Muscle layer of duodenum (tissue), 2 donors: ENCODE measurements at regions not wholly inside any gene's neighbourhood (a gene's known extent, or its start where the extent isn't known, plus 50 kb on each side); places are given as distances from the start of the nearest gene placed in this dataset.

ENCODE experiments used
- H3K27ac ChIP-seq: one replicate; pipeline ENCODE4 v1.7.0; 2013; ENCODE audit warnings: mild to moderate bottlenecking, low read length
- H3K27me3 ChIP-seq: one replicate; pipeline ENCODE4 v1.7.0; 2013; ENCODE audit warnings: low read depth, mild to moderate bottlenecking, control low read depth, low read length
- H3K36me3 ChIP-seq, 2 donors: one replicate each; pipeline ENCODE4 v1.7.0; 2013; ENCODE audit warnings: low read length in 2 of 2, control low read depth in 1 of 2, mild to moderate bottlenecking in 1 of 2; ENCODE audit not compliant: insufficient read depth in 2 of 2, control insufficient read depth in 1 of 2
- H3K4me1 ChIP-seq, 2 donors: one replicate each; pipeline ENCODE4 v1.7.0; 2013; ENCODE audit warnings: low read length in 2 of 2, mild to moderate bottlenecking in 2 of 2, control low read depth in 1 of 2, moderate library complexity in 1 of 2; ENCODE audit not compliant: insufficient read depth in 2 of 2, control insufficient read depth in 1 of 2
- H3K4me3 ChIP-seq, 2 donors: one replicate each; pipeline ENCODE4 v1.7.0; 2013; ENCODE audit warnings: low read length in 2 of 2, low read depth in 1 of 2, mild to moderate bottlenecking in 1 of 2
- H3K9me3 ChIP-seq, 2 donors: one replicate each; pipeline ENCODE4 v1.7.0; 2013; ENCODE audit warnings: low read length in 2 of 2, control low read depth in 1 of 2, mild to moderate bottlenecking in 1 of 2; ENCODE audit not compliant: control insufficient read depth in 1 of 2
- donor health status: healthy.

- H3K9me3 ChIP-seq, result no peaks in the 10 kb centered on the region
- no peaks in the 10 kb centered on the region for H3K27me3 ChIP-seq
- no peak overlapping the region for H3K4me3 ChIP-seq
- no peaks in the 10 kb centered on the region for H3K36me3 ChIP-seq
- no peaks in the 10 kb centered on the region for H3K4me1 ChIP-seq
- H3K27ac ChIP-seq, result no peak overlapping the region
Observed at GRCh38 chrY:15326673-15327072, 802.3 kb downstream of the NLGN4Y start.

GRCh38 chrY:15328848-15329247 lies 804.5 kb downstream of the NLGN4Y start:
- Histone ChIP-seq H3K4me1 (no peaks in the 10 kb centered on the region), H3K4me3 (no peak overlapping the region), H3K36me3 (no peaks in the 10 kb centered on the region), H3K27ac (no peak overlapping the region), H3K27me3 (no peaks in the 10 kb centered on the region), H3K9me3 (no peaks in the 10 kb centered on the region)

GRCh38 chrY:15343522-15343921 lies 819.2 kb downstream of the NLGN4Y start:
- H3K9me3 ChIP-seq, result peaks cover 0 to 2% of the 10 kb centered on the region in 2 donors
- no peaks in the 10 kb centered on the region for H3K27me3 ChIP-seq
- H3K27ac ChIP-seq, result no peak overlapping the region
- no peaks in the 10 kb centered on the region for H3K36me3 ChIP-seq
- H3K4me1 ChIP-seq, result no peaks in the 10 kb centered on the region
- H3K4me3 ChIP-seq, result no peak overlapping the region

- H3K27ac ChIP-seq, result no peak overlapping the region
- no peaks in the 10 kb centered on the region for H3K4me1 ChIP-seq
- no peaks in the 10 kb centered on the region for H3K36me3 ChIP-seq
- no peaks in the 10 kb centered on the region for H3K27me3 ChIP-seq
- no peak overlapping the region for H3K4me3 ChIP-seq
- peaks cover 0 to 2% of the 10 kb centered on the region in 2 donors for H3K9me3 ChIP-seq
Observed at GRCh38 chrY:15345471-15346155, 821.3 kb downstream of the NLGN4Y start.

- Histone ChIP-seq H3K27ac (no peak overlapping the region), H3K36me3 (no peaks in the 10 kb centered on the region), H3K4me3 (no peak overlapping the region), H3K4me1 (no peaks in the 10 kb centered on the region), H3K9me3 (no peaks in the 10 kb centered on the region), H3K27me3 (no peaks in the 10 kb centered on the region)
Observed at GRCh38 chrY:15349351-15349750, 825.0 kb downstream of the NLGN4Y start.

GRCh38 chrY:15355321-15355720 lies 831.0 kb downstream of the NLGN4Y start:
- H3K9me3 ChIP-seq, result no peaks in the 10 kb centered on the region
- no peak overlapping the region for H3K27ac ChIP-seq
- H3K27me3 ChIP-seq, result no peaks in the 10 kb centered on the region

GRCh38 chrY:15360471-15360870 lies 836.1 kb downstream of the NLGN4Y start:
- H3K27me3 ChIP-seq, result no peaks in the 10 kb centered on the region
- no peaks in the 10 kb centered on the region for H3K9me3 ChIP-seq
- no peaks in the 10 kb centered on the region for H3K36me3 ChIP-seq
- H3K27ac ChIP-seq, result no peak overlapping the region
- H3K4me1 ChIP-seq, result no peaks in the 10 kb centered on the region
- no peak overlapping the region for H3K4me3 ChIP-seq

More at GRCh38 chrY:15355321-15355720, 831.0 kb downstream of the NLGN4Y start:
- Histone ChIP-seq H3K36me3 (no peaks in the 10 kb centered on the region), H3K4me1 (no peaks in the 10 kb centered on the region), H3K4me3 (no peak overlapping the region)

GRCh38 chrY:15364996-15365395 lies 840.7 kb downstream of the NLGN4Y start:
- no peak overlapping the region for H3K4me3 ChIP-seq
- no peak overlapping the region for H3K27ac ChIP-seq
- no peaks in the 10 kb centered on the region for H3K27me3 ChIP-seq
- no peaks in the 10 kb centered on the region for H3K36me3 ChIP-seq
- no peaks in the 10 kb centered on the region for H3K4me1 ChIP-seq
- no peaks in the 10 kb centered on the region for H3K9me3 ChIP-seq

GRCh38 chrY:15368786-15369185 lies 844.5 kb downstream of the NLGN4Y start:
- no peak overlapping the region for H3K4me3 ChIP-seq
- no peak overlapping the region for H3K27ac ChIP-seq
- no peaks in the 10 kb centered on the region for H3K9me3 ChIP-seq
- H3K27me3 ChIP-seq, result no peaks in the 10 kb centered on the region
- H3K4me1 ChIP-seq, result no peaks in the 10 kb centered on the region
- no peaks in the 10 kb centered on the region for H3K36me3 ChIP-seq

- no peaks in the 10 kb centered on the region for H3K36me3 ChIP-seq
- no peaks in the 10 kb centered on the region for H3K9me3 ChIP-seq
- H3K27me3 ChIP-seq, result no peaks in the 10 kb centered on the region
Observed at GRCh38 chrY:15385178-15385577, 860.8 kb downstream of the NLGN4Y start.

GRCh38 chrY:15397556-15398280 lies 873.4 kb downstream of the NLGN4Y start:
- Histone ChIP-seq H3K4me3 (no peak overlapping the region), H3K27me3 (no peaks in the 10 kb centered on the region), H3K36me3 (no peaks in the 10 kb centered on the region), H3K9me3 (no peaks in the 10 kb centered on the region), H3K4me1 (no peaks in the 10 kb centered on the region), H3K27ac (no peak overlapping the region)

More at GRCh38 chrY:15385178-15385577, 860.8 kb downstream of the NLGN4Y start:
- no peaks in the 10 kb centered on the region for H3K4me1 ChIP-seq
- H3K27ac ChIP-seq, result no peak overlapping the region
- H3K4me3 ChIP-seq, result no peak overlapping the region
